SK-N-SH (cell line): ENCODE measurements at regions not wholly inside any gene's neighbourhood (a gene's known extent, or its start where the extent isn't known, plus 50 kb on each side); places are given as distances from the start of the nearest gene placed in this dataset.
A peak's percentile ranks its signal among the peaks of the same experiment; 100 is the strongest.

Source experiments
- CTCF ChIA-PET: fragments of 300-600, 350-600 bp; formaldehyde crosslinking; extraction: SDS; loops from one replicate; lab custom pipeline; 2021; lab: Yijun Ruan, JAX
- POLR2A ChIA-PET: fragments of 350-600 bp; sonication (Branson Sonifier 250); formaldehyde crosslinking; extraction: SDS; loops from one replicate; lab custom pipeline; 2020; ENCODE audit warnings: antibody characterized with exemption, inconsistent platforms; lab: Yijun Ruan, JAX
- DNase-seq: peaks from one replicate; pipeline ENCODE4 v3.0.0; 2012
- H2AFZ ChIP-seq: fragments of 200-600 bp; sonication (generic); 2 replicates; pipeline ENCODE4 v1.8.1; 2016; ENCODE audit warnings: antibody characterized with exemption, mild to moderate bottlenecking, low read depth
- H3F3A ChIP-seq: fragments of 200-600 bp; sonication (generic); replicated peaks from 2 replicates; pipeline ENCODE3; 2016; ENCODE audit warnings: antibody characterized with exemption, mild to moderate bottlenecking; ENCODE audit not compliant: insufficient read depth
- H3K27ac ChIP-seq, 2 experiments: fragments of 200-500 bp in 1 of 2; fragments of 200-600 bp in 1 of 2; sonication (Bioruptor generic) in 1 of 2; sonication (generic), shearing (Covaris generic) in 1 of 2; 2 replicates each; pipeline versions ENCODE4 v1.5.1 to v1.6.1; 2014 to 2016; ENCODE audit warnings: low read depth in 2 of 2, inconsistent platforms in 1 of 2, low read length in 1 of 2, mild to moderate bottlenecking in 1 of 2, mixed read lengths in 1 of 2
- H3K27me3 ChIP-seq: fragments of 200-600 bp; sonication (generic), shearing (Covaris generic); 2 replicates; pipeline ENCODE4 v1.6.1; 2016; ENCODE audit warnings: mixed run types; ENCODE audit not compliant: insufficient read depth
- H3K36me3 ChIP-seq, 2 experiments: fragments of 200-500 bp in 1 of 2; fragments of 200-600 bp in 1 of 2; sonication (Bioruptor generic) in 1 of 2; sonication (generic) in 1 of 2; replicated peaks in 1 of 2; 2 replicates each; pipeline versions ENCODE3 to v1.5.1; 2014 to 2016; ENCODE audit warnings: low read length in 1 of 2, mild to moderate bottlenecking in 1 of 2; ENCODE audit not compliant: insufficient read depth in 2 of 2, control insufficient read depth in 1 of 2
- H3K4me1 ChIP-seq, 2 experiments: fragments of 200-500 bp in 1 of 2; fragments of 200-600 bp in 1 of 2; sonication (Bioruptor generic) in 1 of 2; sonication (generic), shearing (Covaris generic) in 1 of 2; 2 replicates each; pipeline versions ENCODE4 v1.5.1 to v1.6.1; 2014 to 2016; ENCODE audit warnings: low read depth in 1 of 2, low read length in 1 of 2, mixed run types in 1 of 2; ENCODE audit not compliant: insufficient read depth in 2 of 2, control insufficient read depth in 1 of 2
- H3K4me2 ChIP-seq: fragments of 200-600 bp; sonication (generic), shearing (Covaris generic); 2 replicates; pipeline ENCODE4 v1.6.1; 2017; ENCODE audit warnings: mixed run types
- H3K4me3 ChIP-seq, 2 experiments: fragments of 200-500 bp in 1 of 2; fragments of 200-600 bp in 1 of 2; sonication (Bioruptor generic) in 1 of 2; sonication (generic), shearing (Covaris generic) in 1 of 2; 2 replicates each; pipeline versions ENCODE4 v1.5.1 to v1.8.1; 2014 to 2016; ENCODE audit warnings: low read depth in 2 of 2, inconsistent platforms in 1 of 2, low read length in 1 of 2, mild to moderate bottlenecking in 1 of 2, mixed read lengths in 1 of 2, moderate library complexity in 1 of 2
- H3K79me2 ChIP-seq: fragments of 200-600 bp; sonication (generic); 2 replicates; pipeline ENCODE4 v1.8.1; 2017; ENCODE audit warnings: mild to moderate bottlenecking; ENCODE audit not compliant: insufficient read depth
- H3K9ac ChIP-seq: fragments of 200-600 bp; sonication (generic); 2 replicates; pipeline ENCODE4 v1.6.1; 2017; ENCODE audit warnings: mixed run types
- H3K9me2 ChIP-seq: fragments of 200-600 bp; sonication (generic); 2 replicates; pipeline ENCODE4 v1.6.1; 2017; ENCODE audit warnings: mixed run types
- H3K9me3 ChIP-seq: fragments of 200-600 bp; sonication (generic); 2 replicates; pipeline ENCODE4 v1.6.1; 2017; ENCODE audit warnings: mixed run types, mild to moderate bottlenecking, moderate library complexity
- H4K20me1 ChIP-seq: fragments of 200-600 bp; sonication (generic); 2 replicates; pipeline ENCODE4 v1.6.1; 2017; ENCODE audit warnings: mild to moderate bottlenecking, mixed run types; ENCODE audit not compliant: insufficient read depth
- CTCF ChIP-seq: fragments of 200-600 bp; sonication (generic); IDR thresholded peaks from 2 replicates; pipeline ENCODE4 v1.6.1; 2017; ENCODE audit warnings: antibody characterized with exemption, mild to moderate bottlenecking, moderate library complexity
- ELF1 ChIP-seq: IDR thresholded peaks from 2 replicates; pipeline ENCODE4 v1.4.0; 2012
- FOXJ3 ChIP-seq: sonication (generic); formaldehyde crosslinking; IDR thresholded peaks from 2 replicates; pipeline ENCODE4 v1.5.1; 2020; ENCODE audit warnings: mild to moderate bottlenecking, missing genetic modification reagents
- FOXM1 ChIP-seq: IDR thresholded peaks from 2 replicates; pipeline ENCODE4 v1.4.0; 2012; ENCODE audit warnings: low read depth, mild to moderate bottlenecking
- GATA2 ChIP-seq: sonication (generic); formaldehyde crosslinking; IDR thresholded peaks from 2 replicates; pipeline ENCODE4 v1.5.0; 2020; ENCODE audit warnings: mild to moderate bottlenecking, missing genetic modification reagents
- JUND ChIP-seq: IDR thresholded peaks from 2 replicates; pipeline ENCODE4 v1.4.0; 2012
- MAX ChIP-seq: IDR thresholded peaks from 2 replicates; pipeline ENCODE4 v1.4.0; 2012; ENCODE audit warnings: low read depth
- NFIC ChIP-seq: IDR thresholded peaks from 2 replicates; pipeline ENCODE4 v1.4.0; 2012; ENCODE audit warnings: borderline replicate concordance
- NRF1 ChIP-seq: IDR thresholded peaks from 2 replicates; pipeline ENCODE4 v1.6.1; 2012; ENCODE audit warnings: low read depth, mild to moderate bottlenecking, low read length
- PBX3 ChIP-seq: IDR thresholded peaks from 2 replicates; pipeline ENCODE4; 2012
- POLR2AphosphoS5 ChIP-seq: IDR thresholded peaks from 2 replicates; pipeline ENCODE4 v1.6.1; 2012; ENCODE audit warnings: low read depth, low read length
- RCOR1 ChIP-seq: fragments of 150-350 bp; IDR thresholded peaks from 2 replicates; pipeline ENCODE4 v1.6.1; 2017; ENCODE audit warnings: antibody characterized with exemption, low read length
- REST ChIP-seq: IDR thresholded peaks from 2 replicates; pipeline ENCODE4 v1.6.1; 2012; ENCODE audit warnings: mild to moderate bottlenecking, low read depth, low read length, moderate library complexity
- RXRA ChIP-seq: IDR thresholded peaks from 2 replicates; pipeline ENCODE4 v1.4.0; 2012; ENCODE audit warnings: low read depth, mild to moderate bottlenecking, borderline replicate concordance
- SIN3A ChIP-seq: IDR thresholded peaks from 2 replicates; pipeline ENCODE4 v1.6.1; 2012; ENCODE audit warnings: low read depth, mild to moderate bottlenecking, low read length, moderate library complexity, borderline replicate concordance
- SMC3 ChIP-seq: IDR thresholded peaks from 2 replicates; pipeline ENCODE4 v1.6.1; 2012; ENCODE audit warnings: low read depth, low read length, improper control_type of control experiment
- TCF12 ChIP-seq: IDR thresholded peaks from 2 replicates; pipeline ENCODE4 v1.4.0; 2012
- USF1 ChIP-seq: IDR thresholded peaks from 2 replicates; pipeline ENCODE4 v1.4.0; 2012; ENCODE audit warnings: low read depth, borderline replicate concordance
- WGBS: methylation state at CpG from one replicate; pipeline ENCODE4 v1.1.6; 2017; ENCODE audit warnings: low lambda C conversion rate; 5-methylcytosine and 5-hydroxymethylcytosine counted together

- no peak for TF ChIP-seq MAX
- TF ChIP-seq REST = no peak
- TF ChIP-seq FOXM1 = no peak
- peak; percentile 22; the same call in 1 of the 2 replicates for TF ChIP-seq TCF12
- TF ChIP-seq NRF1 = no peak
- no peak for TF ChIP-seq POLR2AphosphoS5
- TF ChIP-seq, all 33 proteins: peak for 5
These were observed 1375.7 kb downstream of the PCDH9 start (continued) for GRCh38 chr13:65854431-65854830.

GRCh38 chr13:65844266-65844841 is 1385.8 kb downstream of the PCDH9 start:
- ChIA-PET POLR2A (interaction anchor here (0.7 kb wide), 1 partner anchor 452 kb away, joined by 3 read pairs; no protein-coding TSS in a partner anchor), CTCF (no interaction called here)
- Histone ChIP-seq H3F3A (no peaks in the 10 kb centered on the region), H4K20me1 (no peaks in the 10 kb centered on the region), H3K9me2 (no peaks in the 10 kb centered on the region), H3K27ac (no peak overlapping the region), H3K4me1 (no peaks in the 10 kb centered on the region), H3K36me3 (no peaks in the 10 kb centered on the region), H3K4me2 (no peak overlapping the region), H3K4me3 (no peak overlapping the region), H3K79me2 (no peaks in the 10 kb centered on the region), H3K9ac (no peak overlapping the region), H3K27me3 (no peaks in the 10 kb centered on the region), H3K9me3 (no peaks in the 10 kb centered on the region), H2AFZ (no peak overlapping the region)
- WGBS = 87% methylated on average over 13 of the region's 22 CpGs
- no peak for DNase-seq
- TF ChIP-seq RCOR1 = no peak
- no peak for TF ChIP-seq CTCF
- no peak for TF ChIP-seq POLR2AphosphoS5
- no peak for TF ChIP-seq PBX3
- no peak for TF ChIP-seq NFIC
- TF ChIP-seq ELF1 = no peak
- TF ChIP-seq GATA2 (CRISPR knock-in tag) = no peak
- no peak for TF ChIP-seq USF1
- TF ChIP-seq RXRA = no peak
- no peak for TF ChIP-seq FOXJ3 (CRISPR knock-in tag)
- TF ChIP-seq SMC3 = no peak
- TF ChIP-seq JUND = no peak
- no peak for TF ChIP-seq SIN3A
